ENCODE measurements at regions not wholly inside any gene's neighbourhood (a gene's known extent, or its start where the extent isn't known, plus 50 kb on each side); places are given as distances from the start of the nearest gene placed in this dataset.

- H3K27me3 Mint-ChIP-seq (ENCODE audit: low read depth) = peaks cover 8% of the 10 kb centered on the region
- no peak overlapping the region for H3K4me3 Mint-ChIP-seq
- no peak overlapping the region for H3K27ac Mint-ChIP-seq
- no peaks in the 10 kb centered on the region for H3K9me3 Mint-ChIP-seq
- H3K4me1 Mint-ChIP-seq (ENCODE audit: low read depth) = no peaks in the 10 kb centered on the region
- no peaks in the 10 kb centered on the region for H3K36me3 Mint-ChIP-seq (ENCODE audit: low read depth)
Measured at GRCh38 chr10:30187010-30187409, 127.6 kb upstream of the JCAD start.

DNA sequence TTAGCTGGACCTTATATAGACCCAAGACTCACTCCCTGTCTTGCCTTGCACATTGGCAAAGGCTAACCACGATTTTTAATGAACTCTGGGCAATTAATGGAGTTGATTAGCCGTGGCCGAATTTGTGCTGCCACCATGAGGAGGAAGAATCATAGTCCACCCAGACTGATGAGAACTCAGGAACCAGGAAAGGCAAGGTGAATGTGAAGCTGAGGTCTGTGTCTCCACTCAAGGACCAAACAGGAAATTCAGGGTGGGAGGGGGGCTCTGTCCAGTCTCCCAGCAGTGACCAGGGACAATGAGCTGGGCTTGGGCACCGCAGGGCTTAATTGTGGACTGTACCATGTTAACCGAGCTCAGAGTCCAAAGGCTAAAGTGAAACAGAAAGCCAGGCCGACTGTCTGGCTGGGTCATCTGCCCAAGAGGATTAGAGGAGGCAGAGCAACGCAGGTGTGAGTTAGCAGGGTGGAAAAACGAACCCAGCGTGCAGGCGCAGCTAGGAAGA, 127.0 kb upstream of the JCAD start:
- Mint-ChIP-seq H3K4me1 (ENCODE audit: low read depth) (no peaks in the 10 kb centered on the region), H3K36me3 (ENCODE audit: low read depth) (no peaks in the 10 kb centered on the region), H3K27ac (no peak overlapping the region), H3K4me3 (no peak overlapping the region), H3K9me3 (no peaks in the 10 kb centered on the region), H3K27me3 (ENCODE audit: low read depth) (peaks cover 8% of the 10 kb centered on the region)

DNA sequence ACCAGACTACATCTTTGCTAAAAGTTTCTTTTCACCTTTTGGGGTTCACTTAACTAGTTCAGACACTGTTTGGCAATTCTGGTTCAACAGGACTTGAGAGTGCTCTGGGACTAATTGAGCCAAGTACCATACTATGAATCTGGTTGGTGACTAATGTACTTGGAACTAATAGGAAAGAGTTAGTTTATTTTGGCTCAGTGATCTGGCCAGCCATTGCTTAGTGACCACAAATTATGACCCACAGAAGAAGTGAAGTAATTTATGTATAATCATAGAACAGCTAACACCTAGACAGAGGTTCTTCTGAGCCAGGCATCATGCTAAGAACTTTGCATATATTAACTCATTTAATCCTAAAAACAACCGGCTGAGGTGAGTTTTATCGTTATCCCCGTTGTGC, 126.5 kb upstream of the JCAD start:
- Mint-ChIP-seq H3K4me3 (no peak overlapping the region), H3K27ac (no peak overlapping the region), H3K36me3 (ENCODE audit: low read depth) (no peaks in the 10 kb centered on the region), H3K27me3 (ENCODE audit: low read depth) (peaks cover 8% of the 10 kb centered on the region), H3K4me1 (ENCODE audit: low read depth) (no peaks in the 10 kb centered on the region), H3K9me3 (no peaks in the 10 kb centered on the region)

- Mint-ChIP-seq H3K36me3 (ENCODE audit: low read depth) (no peaks in the 10 kb centered on the region), H3K4me3 (no peak overlapping the region), H3K27me3 (ENCODE audit: low read depth) (peaks cover 9% of the 10 kb centered on the region), H3K4me1 (ENCODE audit: low read depth) (no peaks in the 10 kb centered on the region), H3K9me3 (no peaks in the 10 kb centered on the region), H3K27ac (no peak overlapping the region)
Measured at GRCh38 chr10:30185341-30185740, 126.0 kb upstream of the JCAD start.

- no peaks in the 10 kb centered on the region for H3K9me3 Mint-ChIP-seq
- H3K27me3 Mint-ChIP-seq (ENCODE audit: low read depth) = peaks cover 14% of the 10 kb centered on the region
- H3K4me1 Mint-ChIP-seq (ENCODE audit: low read depth) = no peaks in the 10 kb centered on the region
- no peaks in the 10 kb centered on the region for H3K36me3 Mint-ChIP-seq (ENCODE audit: low read depth)
- H3K27ac Mint-ChIP-seq = no peak overlapping the region
- H3K4me3 Mint-ChIP-seq = no peak overlapping the region
Measured at GRCh38 chr10:30184397-30185033, 125.1 kb upstream of the JCAD start.

DNA sequence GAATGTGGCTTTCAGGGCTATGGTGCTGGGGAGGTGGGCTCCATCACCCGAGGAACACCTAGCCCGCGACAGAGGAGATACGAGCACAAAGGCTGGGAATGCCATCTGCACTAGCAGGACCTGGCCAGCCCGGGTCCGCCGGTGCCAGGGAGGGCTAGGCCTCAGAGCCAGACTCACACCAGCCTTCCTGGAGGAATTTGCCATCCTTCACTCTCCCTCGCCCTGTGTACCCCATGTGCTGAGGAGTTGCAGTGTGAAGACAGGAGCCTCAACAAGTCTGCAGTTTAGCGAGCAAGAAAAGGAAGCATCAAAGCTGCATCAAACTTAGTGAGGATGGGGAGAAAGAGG, 123.6 kb upstream of the JCAD start:
- Mint-ChIP-seq H3K4me3 (no peak overlapping the region), H3K4me1 (ENCODE audit: low read depth) (no peaks in the 10 kb centered on the region)

GRCh38 chr10:30182191-30183054, 123.0 kb upstream of the JCAD start:
- Mint-ChIP-seq H3K27ac (no peak overlapping the region), H3K4me1 (ENCODE audit: low read depth) (no peaks in the 10 kb centered on the region), H3K27me3 (ENCODE audit: low read depth) (peaks cover 20% of the 10 kb centered on the region), H3K9me3 (no peaks in the 10 kb centered on the region), H3K4me3 (no peak overlapping the region), H3K36me3 (ENCODE audit: low read depth) (no peaks in the 10 kb centered on the region)

More for the DNA sequence above, 123.6 kb upstream of the JCAD start:
- no peaks in the 10 kb centered on the region for H3K36me3 Mint-ChIP-seq (ENCODE audit: low read depth)
- peaks cover 20% of the 10 kb centered on the region for H3K27me3 Mint-ChIP-seq (ENCODE audit: low read depth)
- H3K9me3 Mint-ChIP-seq = no peaks in the 10 kb centered on the region
- H3K27ac Mint-ChIP-seq = no peak overlapping the region

- Mint-ChIP-seq H3K27ac (no peak overlapping the region), H3K27me3 (ENCODE audit: low read depth) (peaks cover 29% of the 10 kb centered on the region), H3K4me1 (ENCODE audit: low read depth) (no peaks in the 10 kb centered on the region), H3K9me3 (no peaks in the 10 kb centered on the region), H3K4me3 (no peak overlapping the region), H3K36me3 (ENCODE audit: low read depth) (no peaks in the 10 kb centered on the region)
Measured at GRCh38 chr10:30178356-30178964, 119.1 kb upstream of the JCAD start.

DNA sequence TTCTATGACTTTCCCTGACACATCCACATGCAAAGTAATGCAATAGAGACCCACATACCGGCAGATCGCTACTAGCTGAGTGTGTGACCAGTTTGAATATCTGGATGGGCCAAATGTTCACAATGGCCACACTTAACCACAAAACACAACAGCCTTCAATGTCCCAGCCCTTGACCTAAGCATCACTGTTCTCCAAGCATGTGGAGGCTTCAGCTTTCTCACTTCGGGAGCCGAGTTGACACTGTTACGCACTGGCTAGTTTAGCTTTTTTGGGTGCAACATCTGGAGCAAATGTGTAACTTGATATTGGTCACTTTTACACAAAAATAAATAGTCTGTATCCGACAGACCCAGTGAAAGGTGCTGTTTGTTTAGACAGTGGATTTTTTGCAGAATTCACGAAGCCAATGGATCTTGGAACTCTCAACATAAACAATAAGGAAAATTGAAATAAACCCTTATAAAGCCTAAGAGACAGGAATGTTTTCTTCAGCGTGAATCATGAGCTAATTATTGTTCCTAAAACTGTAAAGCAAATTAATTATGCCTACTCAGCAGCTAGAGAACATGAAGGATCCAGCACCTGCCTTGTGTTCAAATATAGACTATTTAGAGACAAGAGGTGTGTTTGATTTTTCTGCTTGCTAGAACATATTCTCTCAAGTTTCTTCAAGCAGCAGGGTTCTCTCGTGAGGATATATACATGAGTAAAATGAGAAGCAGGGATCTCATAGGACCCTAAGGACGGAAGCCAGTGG, 117.6 kb upstream of the JCAD start:
- Mint-ChIP-seq H3K4me3 (no peak overlapping the region), H3K27me3 (ENCODE audit: low read depth) (peaks cover 29% of the 10 kb centered on the region), H3K9me3 (no peaks in the 10 kb centered on the region), H3K27ac (no peak overlapping the region), H3K36me3 (ENCODE audit: low read depth) (no peaks in the 10 kb centered on the region), H3K4me1 (ENCODE audit: low read depth) (no peaks in the 10 kb centered on the region)

GRCh38 chr10:30176182-30176581, 116.8 kb upstream of the JCAD start:
- peaks cover under 1% of the 10 kb centered on the region for H3K4me1 Mint-ChIP-seq (ENCODE audit: low read depth)
- no peak overlapping the region for H3K4me3 Mint-ChIP-seq
- H3K27me3 Mint-ChIP-seq (ENCODE audit: low read depth) = peaks cover 30% of the 10 kb centered on the region
- no peaks in the 10 kb centered on the region for H3K36me3 Mint-ChIP-seq (ENCODE audit: low read depth)
- H3K9me3 Mint-ChIP-seq = no peaks in the 10 kb centered on the region
- H3K27ac Mint-ChIP-seq = no peak overlapping the region

GRCh38 chr10:30172673-30173072, 113.3 kb upstream of the JCAD start:
- Mint-ChIP-seq H3K27ac (no peak overlapping the region), H3K36me3 (ENCODE audit: low read depth) (no peaks in the 10 kb centered on the region), H3K27me3 (ENCODE audit: low read depth) (peaks cover 22% of the 10 kb centered on the region), H3K9me3 (no peaks in the 10 kb centered on the region), H3K4me3 (no peak overlapping the region), H3K4me1 (ENCODE audit: low read depth) (peaks cover 2% of the 10 kb centered on the region)

- no peaks in the 10 kb centered on the region for H3K9me3 Mint-ChIP-seq
- H3K36me3 Mint-ChIP-seq (ENCODE audit: low read depth) = no peaks in the 10 kb centered on the region
Measured at GRCh38 chr10:30172091-30172490, 112.7 kb upstream of the JCAD start.

DNA sequence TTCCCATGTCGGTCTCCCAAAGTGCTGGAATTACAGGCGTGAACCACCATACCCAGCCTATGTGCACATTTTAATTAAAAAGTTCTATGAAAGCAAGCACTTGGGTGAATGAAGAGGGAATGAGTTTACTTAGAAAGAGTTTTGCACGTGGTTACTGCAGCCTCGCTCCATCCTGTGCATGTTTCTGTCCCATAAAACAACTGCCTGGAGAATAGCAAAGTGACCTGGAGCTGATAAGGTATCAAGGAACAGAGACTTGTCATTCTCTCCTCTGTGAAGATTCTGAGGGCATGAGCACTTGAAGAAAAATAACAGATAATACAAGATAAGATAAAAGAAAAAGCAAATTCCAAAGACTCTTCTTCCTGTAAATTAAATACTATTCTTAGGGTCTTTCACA, 112.2 kb upstream of the JCAD start:
- H3K9me3 Mint-ChIP-seq = no peaks in the 10 kb centered on the region
- H3K4me3 Mint-ChIP-seq = no peak overlapping the region
- H3K36me3 Mint-ChIP-seq (ENCODE audit: low read depth) = no peaks in the 10 kb centered on the region
- peaks cover 2% of the 10 kb centered on the region for H3K4me1 Mint-ChIP-seq (ENCODE audit: low read depth)
- H3K27ac Mint-ChIP-seq = no peak overlapping the region
- H3K27me3 Mint-ChIP-seq (ENCODE audit: low read depth) = peaks cover 22% of the 10 kb centered on the region

More at GRCh38 chr10:30172091-30172490, 112.7 kb upstream of the JCAD start:
- peaks cover 2% of the 10 kb centered on the region for H3K4me1 Mint-ChIP-seq (ENCODE audit: low read depth)
- H3K4me3 Mint-ChIP-seq = no peak overlapping the region
- H3K27ac Mint-ChIP-seq = no peak overlapping the region
- H3K27me3 Mint-ChIP-seq (ENCODE audit: low read depth) = peaks cover 22% of the 10 kb centered on the region

DNA sequence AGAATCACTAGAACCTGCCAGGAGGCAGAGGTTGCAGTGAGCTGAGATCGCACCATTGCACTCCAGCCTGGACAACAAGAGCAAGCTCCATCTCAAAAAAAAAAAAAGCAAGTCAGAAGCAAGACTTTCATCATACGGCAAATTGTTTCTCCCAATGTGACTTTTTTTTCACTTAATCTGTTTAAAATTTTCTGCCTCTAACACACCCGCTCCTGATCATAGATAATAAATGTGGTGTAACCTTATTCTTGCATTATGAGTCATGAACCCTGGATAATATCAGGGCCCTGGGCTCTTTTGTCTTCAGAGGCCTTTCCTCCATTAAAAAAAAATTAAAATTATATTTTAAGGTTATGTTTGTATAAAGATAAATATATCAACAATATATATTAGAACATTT, 111.4 kb upstream of the JCAD start:
- no peaks in the 10 kb centered on the region for H3K9me3 Mint-ChIP-seq
- peaks cover 2% of the 10 kb centered on the region for H3K4me1 Mint-ChIP-seq (ENCODE audit: low read depth)
- no peaks in the 10 kb centered on the region for H3K36me3 Mint-ChIP-seq (ENCODE audit: low read depth)
- H3K27ac Mint-ChIP-seq = no peak overlapping the region
- peaks cover 19% of the 10 kb centered on the region for H3K27me3 Mint-ChIP-seq (ENCODE audit: low read depth)
- no peak overlapping the region for H3K4me3 Mint-ChIP-seq

Data from T-helper 1 cell treated with Interleukin-12 subunit alpha and Interleukin-12 subunit beta and Interleukin-4 antibody, amounts not matched to agents 30 μg/mL and 1 μg/mL, for 36 hours (primary cell).